HUES6 (cell line): ENCODE measurements at regions not wholly inside any gene's neighbourhood (a gene's known extent, or its start where the extent isn't known, plus 50 kb on each side); places are given as distances from the start of the nearest gene placed in this dataset.
A peak's percentile ranks its signal among the peaks of the same experiment; 100 is the strongest.
"Not testable (repeated sequence)": the region's sequence is repeated elsewhere in the genome, so short reads cannot be mapped to it uniquely, and the experiment has no call there.

Source experiments
- H3K27ac ChIP-seq: 2 replicates; pipeline ENCODE4 v1.7.0; 2013; ENCODE audit warnings: low read depth, mild to moderate bottlenecking, low read length, inconsistent platforms
- H3K27me3 ChIP-seq: 2 replicates; pipeline ENCODE4 v1.6.1; 2013; ENCODE audit warnings: low read length; ENCODE audit not compliant: control insufficient read depth, insufficient read depth
- H3K36me3 ChIP-seq: 2 replicates; pipeline ENCODE4 v1.6.1; 2013; ENCODE audit warnings: low read length; ENCODE audit not compliant: control insufficient read depth, insufficient read depth
- H3K4me1 ChIP-seq: 2 replicates; pipeline ENCODE4 v1.6.1; 2013; ENCODE audit warnings: low read length; ENCODE audit not compliant: control insufficient read depth, insufficient read depth
- H3K4me3 ChIP-seq: 2 replicates; pipeline ENCODE4 v1.5.1; 2013; ENCODE audit warnings: low read depth, low read length
- H3K9ac ChIP-seq: one replicate; pipeline ENCODE4 v1.6.1; 2013; ENCODE audit warnings: mild to moderate bottlenecking, low read length
- H3K9me3 ChIP-seq: 2 replicates; pipeline ENCODE4 v1.6.1; 2013; ENCODE audit warnings: low read depth, low read length; ENCODE audit not compliant: control insufficient read depth, insufficient read depth

DNA sequence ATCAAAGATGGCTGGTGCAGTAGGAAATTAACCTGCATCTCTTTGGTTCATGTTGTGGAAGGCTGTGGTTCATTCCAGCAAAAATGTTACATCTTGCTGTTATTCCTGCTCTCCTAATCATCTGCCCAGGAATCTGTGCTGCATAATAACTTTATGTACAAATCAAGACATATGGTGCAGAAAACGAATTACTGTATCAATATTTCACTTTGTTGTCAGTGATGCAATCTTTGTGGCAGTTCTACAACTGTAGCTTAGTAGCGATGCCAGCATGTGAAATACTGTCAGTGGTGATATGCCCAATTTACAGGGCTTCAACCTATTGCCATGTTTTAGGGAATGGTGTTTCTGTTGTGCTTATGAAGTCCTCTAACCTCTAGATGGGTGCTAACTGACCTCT is 1114.7 kb downstream of the SOCS6 start:
- Histone ChIP-seq H3K27ac (no peak overlapping the region), H3K27me3 (no peaks in the 10 kb centered on the region), H3K36me3 (no peaks in the 10 kb centered on the region), H3K4me3 (no peak overlapping the region), H3K9ac (no peak overlapping the region), H3K9me3 (no peaks in the 10 kb centered on the region), H3K4me1 (peaks cover 5% of the 10 kb centered on the region; the same call in 1 of the 2 replicates)

DNA sequence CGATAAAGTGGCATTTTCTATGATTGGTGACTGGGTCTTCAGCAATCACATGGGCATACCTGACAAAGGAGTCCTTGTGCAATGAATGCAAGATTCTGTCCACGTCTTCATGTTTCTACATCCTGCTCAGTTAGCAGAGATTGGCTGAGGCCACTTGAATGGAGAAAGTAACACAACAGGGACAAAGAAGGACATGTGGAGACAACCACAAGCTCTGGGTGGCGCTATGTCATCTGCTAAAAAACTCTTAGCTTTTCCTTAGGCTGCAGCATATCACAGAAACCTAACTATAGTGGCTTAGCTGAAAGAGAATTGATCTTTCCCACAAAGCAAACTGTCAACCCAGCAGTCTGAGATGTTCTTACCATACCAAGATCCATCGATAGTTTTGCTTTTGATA is 1109.7 kb downstream of the SOCS6 start:
- Histone ChIP-seq H3K27me3 (peaks cover 4% of the 10 kb centered on the region; the same call in 1 of the 2 replicates), H3K27ac (no peak overlapping the region), H3K4me3 (no peak overlapping the region), H3K4me1 (no peaks in the 10 kb centered on the region), H3K9me3 (no peaks in the 10 kb centered on the region), H3K9ac (no peak overlapping the region), H3K36me3 (no peaks in the 10 kb centered on the region)

DNA sequence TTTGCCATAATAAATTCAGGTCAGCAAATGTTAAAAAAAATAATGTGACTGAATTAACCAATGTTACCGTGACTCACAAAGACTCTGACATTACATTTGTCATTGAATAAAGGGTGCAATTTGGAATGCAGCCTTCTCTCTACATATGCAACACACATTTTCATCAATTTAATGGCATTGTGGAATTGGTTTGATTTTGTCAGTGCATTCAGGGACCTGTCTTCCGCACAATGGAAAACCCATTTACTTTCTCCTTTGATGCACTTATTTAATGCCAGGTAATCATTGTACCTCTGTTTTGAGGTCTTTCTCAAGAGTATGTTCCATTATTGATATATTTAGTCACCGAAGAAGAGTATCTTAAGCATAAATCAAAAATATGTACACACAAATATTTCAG is 1099.3 kb downstream of the SOCS6 start:
- Histone ChIP-seq H3K36me3 (no peaks in the 10 kb centered on the region), H3K27ac (no peak overlapping the region)

DNA sequence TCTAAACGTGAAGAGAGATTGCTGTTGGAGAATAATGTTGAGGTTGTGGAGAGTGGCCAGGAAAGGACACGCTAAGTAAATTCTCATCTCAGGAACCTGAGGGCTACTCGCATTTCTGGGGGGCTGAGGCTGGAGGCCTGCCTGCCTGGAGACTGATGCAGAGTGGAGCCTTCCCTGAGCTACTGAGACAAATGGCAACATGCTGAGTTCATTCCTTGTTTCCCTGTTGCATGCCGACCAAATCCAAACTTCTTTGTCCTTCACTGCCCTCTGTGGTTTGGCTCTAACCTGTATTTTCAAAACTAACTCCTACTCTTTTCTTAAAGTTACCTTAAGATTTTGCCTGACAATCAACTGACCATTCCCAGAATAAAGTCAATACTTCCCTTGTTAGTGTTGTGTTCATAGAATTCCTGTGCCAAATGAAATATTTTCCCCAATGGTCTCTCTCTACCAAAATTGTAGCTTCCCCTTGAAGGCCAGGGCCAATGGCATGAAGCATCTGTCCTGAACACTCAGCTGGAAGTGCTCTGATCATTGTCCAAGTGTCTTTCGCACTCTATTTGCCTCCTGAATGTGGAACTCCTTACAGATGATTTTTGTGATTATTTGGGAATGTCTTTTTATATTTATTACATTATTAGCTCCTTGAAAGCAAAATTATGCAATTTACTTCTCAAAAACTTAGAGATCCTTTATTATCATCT is 1085.6 kb downstream of the SOCS6 start:
- Histone ChIP-seq H3K4me3 (no peak overlapping the region), H3K9me3 (no peaks in the 10 kb centered on the region), H3K4me1 (no peaks in the 10 kb centered on the region), H3K27ac (no peak overlapping the region), H3K9ac (peak overlapping the region; percentile 5), H3K27me3 (no peaks in the 10 kb centered on the region), H3K36me3 (no peaks in the 10 kb centered on the region)

More for the DNA sequence above, 1099.3 kb downstream of the SOCS6 start:
- Histone ChIP-seq H3K9me3 (no peaks in the 10 kb centered on the region), H3K4me1 (no peaks in the 10 kb centered on the region), H3K4me3 (no peak overlapping the region), H3K9ac (no peak overlapping the region), H3K27me3 (no peaks in the 10 kb centered on the region)

DNA sequence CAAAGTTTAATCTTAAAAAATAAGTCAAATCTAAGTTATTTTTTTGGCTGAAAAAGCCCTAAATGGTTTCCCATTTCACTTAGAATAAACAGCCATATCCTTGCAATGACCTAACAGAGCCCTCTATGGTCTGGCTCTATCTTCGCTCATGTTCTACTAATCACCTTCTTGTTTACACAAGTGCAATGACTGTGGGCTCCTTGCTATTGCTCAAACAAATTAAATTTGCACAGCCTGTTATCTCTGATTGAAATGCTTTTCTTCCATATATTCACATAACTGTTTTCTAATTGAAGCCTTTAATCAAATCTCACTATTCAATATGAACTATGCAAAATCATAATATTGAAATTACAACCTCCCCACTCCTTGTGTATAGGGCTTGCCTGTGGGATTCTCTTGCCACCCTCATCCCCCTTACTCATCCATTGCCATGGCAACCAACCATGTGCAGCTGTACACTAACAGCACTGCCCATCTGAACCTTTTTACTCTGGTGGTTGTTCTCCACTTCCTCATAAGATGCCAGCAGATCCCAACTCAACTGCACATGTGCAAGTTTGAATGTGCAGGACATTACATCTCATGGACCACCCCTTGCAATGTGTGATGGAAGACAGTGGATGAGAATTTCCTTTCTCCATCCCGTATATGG is 1083.2 kb downstream of the SOCS6 start:
- H3K9me3 ChIP-seq = no peaks in the 10 kb centered on the region

DNA sequence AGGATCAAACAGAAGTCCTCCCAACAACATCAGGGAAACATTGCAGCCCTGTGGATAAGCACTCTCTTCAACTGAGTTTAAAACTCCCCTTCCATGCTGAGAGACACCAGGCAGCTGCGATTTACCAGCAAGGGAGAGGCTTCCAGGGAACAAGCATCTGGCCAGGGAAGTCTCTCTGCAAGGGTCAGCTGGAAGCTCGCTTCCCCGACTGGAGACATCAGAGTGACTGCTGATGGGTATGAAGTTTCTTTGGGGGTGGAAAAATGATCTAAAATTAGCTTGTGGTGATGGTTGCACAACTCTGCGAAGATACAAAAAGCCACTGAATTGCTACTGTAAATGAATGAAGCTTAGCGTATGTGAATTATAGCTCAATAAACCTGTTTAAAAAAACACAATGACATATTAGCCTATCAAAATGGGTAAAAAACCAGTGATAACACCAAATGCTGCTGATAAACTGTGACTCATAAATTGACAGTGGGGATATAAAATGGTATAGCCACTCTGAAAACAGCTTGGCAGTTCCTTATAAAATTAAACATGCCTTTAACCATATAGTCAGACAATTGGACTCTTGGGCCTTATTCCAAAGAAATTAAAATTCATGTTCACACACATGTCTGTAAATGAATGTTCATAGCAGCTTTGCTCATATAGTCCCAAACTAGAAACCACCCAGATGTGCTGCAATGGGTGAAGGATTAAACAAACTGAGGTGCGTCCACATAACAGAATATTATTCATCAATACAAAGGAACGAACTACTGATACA is 1082.0 kb downstream of the SOCS6 start:
- no peaks in the 10 kb centered on the region for H3K4me1 ChIP-seq
- H3K27me3 ChIP-seq = peaks cover 5% of the 10 kb centered on the region; the same call in 1 of the 2 replicates
- H3K9me3 ChIP-seq = no peaks in the 10 kb centered on the region
- no peaks in the 10 kb centered on the region for H3K36me3 ChIP-seq
- H3K27ac ChIP-seq = no peak overlapping the region
- no peak overlapping the region for H3K4me3 ChIP-seq
- H3K9ac ChIP-seq = no peak overlapping the region

More for the DNA sequence above, 1083.2 kb downstream of the SOCS6 start:
- no peak overlapping the region for H3K4me3 ChIP-seq
- H3K27me3 ChIP-seq = peaks cover 4% of the 10 kb centered on the region; the same call in 1 of the 2 replicates
- H3K36me3 ChIP-seq = no peaks in the 10 kb centered on the region
- H3K9ac ChIP-seq = no peak overlapping the region
- H3K27ac ChIP-seq = no peak overlapping the region
- no peaks in the 10 kb centered on the region for H3K4me1 ChIP-seq

DNA sequence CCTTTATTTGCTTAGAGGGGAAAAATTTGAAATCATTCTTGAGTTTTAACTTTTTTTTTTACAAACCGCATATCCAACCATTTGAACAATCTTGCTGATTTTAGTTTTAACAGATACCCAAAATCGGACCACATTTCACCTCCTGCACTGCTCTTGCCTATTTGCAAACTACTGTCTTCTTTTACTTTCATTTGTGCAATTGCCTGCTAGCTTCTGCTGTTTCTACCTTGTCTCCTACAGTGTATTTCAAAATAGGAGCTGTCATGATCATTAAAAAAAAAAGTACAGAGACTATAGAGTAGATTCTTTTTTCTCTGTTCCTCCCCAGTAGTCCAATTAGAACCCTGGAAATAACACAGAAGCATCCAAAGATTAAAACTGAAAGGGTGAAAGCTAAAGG is 1081.2 kb downstream of the SOCS6 start:
- Histone ChIP-seq H3K27ac (no peak overlapping the region), H3K36me3 (no peaks in the 10 kb centered on the region), H3K27me3 (peaks cover 5% of the 10 kb centered on the region; the same call in 1 of the 2 replicates), H3K4me3 (no peak overlapping the region), H3K9ac (no peak overlapping the region), H3K4me1 (no peaks in the 10 kb centered on the region), H3K9me3 (no peaks in the 10 kb centered on the region)

DNA sequence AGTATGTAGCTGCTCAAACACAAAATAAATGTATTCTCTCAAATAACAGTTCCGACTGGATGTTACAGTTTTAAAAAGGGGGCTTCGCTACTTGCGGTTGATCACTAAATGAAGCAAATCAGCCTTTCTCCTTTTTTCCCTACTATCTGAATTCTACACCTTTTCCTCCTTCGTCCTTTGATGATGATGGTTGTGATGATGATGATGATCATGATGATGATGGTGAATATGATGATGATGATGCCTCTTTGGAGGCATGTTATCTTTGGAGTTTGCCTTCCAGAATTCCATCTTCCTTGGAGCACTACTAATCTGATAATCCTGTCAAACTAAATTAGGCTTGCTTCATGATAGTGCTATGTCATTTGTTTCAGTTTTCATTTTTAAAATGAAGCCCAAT is 1073.3 kb downstream of the SOCS6 start:
- H3K4me1 ChIP-seq = no peaks in the 10 kb centered on the region
- H3K27me3 ChIP-seq = peaks cover 10% of the 10 kb centered on the region; the same call in 1 of the 2 replicates
- no peaks in the 10 kb centered on the region for H3K9me3 ChIP-seq
- no peak overlapping the region for H3K4me3 ChIP-seq
- no peak overlapping the region for H3K27ac ChIP-seq
- no peaks in the 10 kb centered on the region for H3K36me3 ChIP-seq
- H3K9ac ChIP-seq = no peak overlapping the region

DNA sequence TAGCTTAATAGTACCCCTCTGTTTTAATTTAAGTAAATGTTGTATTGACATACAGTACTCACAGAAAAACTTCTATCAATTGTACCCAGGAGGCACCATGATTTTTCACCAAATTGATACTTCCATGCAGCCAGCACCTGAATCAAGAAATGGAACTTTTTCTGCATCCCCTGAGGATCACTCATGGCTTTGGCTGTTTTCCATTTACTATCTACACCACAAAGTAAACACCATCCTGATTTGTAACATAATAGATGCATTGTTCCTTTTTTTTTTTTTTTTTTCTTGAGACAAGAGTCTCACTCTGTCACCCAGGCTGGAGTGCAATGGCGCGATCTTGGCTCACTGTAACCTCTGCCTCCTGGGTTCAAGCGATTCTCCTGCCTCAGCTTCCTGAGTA is 1066.8 kb downstream of the SOCS6 start:
- H3K27ac ChIP-seq, H3K36me3 ChIP-seq, H3K4me3 ChIP-seq, H3K9me3 ChIP-seq, H3K9ac ChIP-seq, H3K27me3 ChIP-seq, H3K4me1 ChIP-seq: not testable (repeated sequence)

DNA sequence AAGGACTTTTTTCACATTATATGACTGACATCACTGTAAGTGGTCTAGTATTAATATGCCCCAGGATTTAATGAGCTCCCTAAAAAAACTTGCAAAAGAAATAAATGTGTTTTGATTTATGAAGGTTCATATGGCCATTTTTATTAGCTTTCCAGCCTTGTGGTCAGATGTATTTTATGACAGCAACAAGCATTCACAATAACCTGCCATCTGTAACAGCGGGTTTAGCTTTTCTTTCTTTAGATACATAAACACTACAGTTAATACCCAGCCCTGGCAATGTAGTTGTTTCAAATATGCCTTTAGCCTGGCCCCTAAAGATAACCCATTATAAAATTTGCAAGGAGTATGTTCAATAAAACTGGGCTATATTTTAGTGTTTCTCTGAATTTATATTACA is 1063.8 kb downstream of the SOCS6 start:
- no peak overlapping the region for H3K9ac ChIP-seq
- peaks cover 5% of the 10 kb centered on the region; the same call in 1 of the 2 replicates for H3K27me3 ChIP-seq
- H3K4me3 ChIP-seq = no peak overlapping the region
- H3K9me3 ChIP-seq = no peaks in the 10 kb centered on the region
- no peaks in the 10 kb centered on the region for H3K36me3 ChIP-seq
- no peak overlapping the region for H3K27ac ChIP-seq
- H3K4me1 ChIP-seq = no peaks in the 10 kb centered on the region
